ENCODE measurements at regions not wholly inside any gene's neighbourhood (a gene's known extent, or its start where the extent isn't known, plus 50 kb on each side); places are given as distances from the start of the nearest gene placed in this dataset.

DNA sequence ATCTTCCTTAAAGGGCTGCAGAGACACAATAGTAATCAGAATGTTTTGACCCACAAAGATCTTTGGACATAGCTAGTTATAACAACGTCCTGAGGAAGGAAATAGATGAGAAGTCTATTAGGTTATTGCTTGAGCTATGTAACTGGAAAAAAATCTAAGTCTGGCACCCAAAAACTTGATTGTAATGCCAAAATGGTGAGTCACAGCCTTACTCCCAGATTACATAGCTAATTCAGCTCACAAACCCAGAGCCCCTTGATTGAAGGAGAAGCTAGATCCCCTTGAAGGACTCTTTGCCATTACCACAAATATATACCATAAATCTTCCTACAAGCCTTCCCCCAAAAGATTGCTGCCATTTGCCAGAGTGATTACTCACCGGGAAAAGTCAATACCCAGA, 341.8 kb upstream of the KIF2A start:
- DNase-seq (ENCODE audit: low spot score), result no peak

DNA sequence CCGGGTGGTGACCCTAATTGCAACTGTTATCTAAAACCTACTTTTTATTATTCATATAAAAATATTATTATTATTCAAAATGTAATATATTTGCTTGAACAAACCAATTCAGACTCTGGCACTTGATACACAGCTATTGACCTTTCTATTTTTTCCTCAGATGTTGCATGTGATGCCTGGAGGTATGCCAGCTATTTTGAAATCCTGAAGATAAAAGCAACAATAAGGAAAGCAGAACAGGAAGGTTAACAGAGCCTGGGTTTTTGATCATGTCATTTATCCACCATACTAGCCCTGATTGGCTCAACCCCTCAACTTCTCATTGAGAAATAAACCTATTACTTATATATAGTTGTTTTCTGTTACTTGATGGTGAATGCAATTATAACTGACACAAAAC, 340.9 kb upstream of the KIF2A start:
- DNase-seq (ENCODE audit: low spot score), result no peak

DNA sequence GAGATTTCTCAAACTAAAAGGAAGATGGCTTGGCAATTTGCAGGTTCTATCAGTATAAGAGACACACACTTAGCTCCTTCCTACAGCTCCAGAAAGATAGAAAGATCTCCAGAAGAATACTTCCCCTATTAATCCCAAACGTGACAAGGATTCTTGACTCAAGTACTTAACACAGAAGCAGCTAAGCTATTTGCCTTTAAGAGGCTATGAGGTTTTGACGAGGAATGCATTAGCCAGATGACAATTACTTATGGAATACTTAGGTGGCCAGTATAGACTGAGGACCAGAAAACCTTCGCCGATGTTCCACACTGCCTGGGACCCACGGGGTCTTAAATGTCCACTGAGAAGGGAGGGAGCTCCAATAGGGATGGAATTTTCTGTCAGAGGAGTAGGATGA, 340.5 kb upstream of the KIF2A start:
- no peak for DNase-seq (ENCODE audit: low spot score)

DNA sequence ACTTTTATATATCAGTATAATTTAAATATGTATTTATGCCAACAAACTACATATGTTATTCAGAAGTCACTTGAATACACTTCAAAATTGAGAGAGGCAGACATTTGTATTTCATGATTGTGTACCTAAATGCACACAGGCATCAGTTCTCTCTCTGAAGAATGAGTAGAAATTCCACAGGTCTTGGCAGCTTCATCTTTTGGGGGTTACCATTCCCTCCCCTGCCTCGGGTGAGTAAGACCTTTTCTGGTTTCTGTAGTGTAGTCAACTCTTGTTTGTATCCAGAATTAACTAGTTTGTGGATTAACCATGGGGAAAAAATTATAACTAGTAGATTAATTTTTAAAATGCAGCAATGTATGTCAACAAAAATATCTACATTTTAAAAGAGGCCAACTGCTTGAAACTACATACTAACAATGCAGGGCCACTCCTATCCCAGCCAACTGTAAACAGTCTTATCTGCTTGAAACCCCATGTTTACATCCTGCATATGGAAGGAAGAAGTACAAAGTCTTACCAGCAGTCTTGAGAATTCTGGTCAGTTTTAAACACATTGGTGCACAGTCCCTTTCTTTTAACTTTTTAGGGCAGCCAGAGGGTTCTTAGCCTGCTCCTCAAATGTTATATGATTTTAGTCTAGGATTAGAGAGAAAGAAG, 339.6 kb upstream of the KIF2A start:
- DNase-seq (ENCODE audit: low spot score), result no peak

DNA sequence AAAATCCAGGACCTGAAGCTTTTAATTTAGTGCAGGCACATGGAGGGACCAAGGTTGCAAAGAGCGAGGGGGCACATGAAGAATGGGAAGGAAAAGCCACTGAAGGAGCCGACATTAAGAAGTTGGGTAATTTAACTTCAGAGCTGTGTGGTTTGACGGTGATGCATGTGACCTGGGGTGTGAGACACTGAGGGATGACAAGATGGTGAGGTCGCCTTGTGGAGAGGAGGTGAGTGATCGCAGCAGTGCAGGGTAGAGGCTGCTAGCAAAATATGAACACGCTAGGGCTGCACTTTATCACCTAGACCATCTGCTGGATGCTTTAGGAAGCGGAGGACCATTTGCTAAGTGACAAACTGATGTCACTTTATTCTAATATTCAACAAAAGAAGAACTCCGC, 339.0 kb upstream of the KIF2A start:
- DNase-seq (ENCODE audit: low spot score), result no peak

DNA sequence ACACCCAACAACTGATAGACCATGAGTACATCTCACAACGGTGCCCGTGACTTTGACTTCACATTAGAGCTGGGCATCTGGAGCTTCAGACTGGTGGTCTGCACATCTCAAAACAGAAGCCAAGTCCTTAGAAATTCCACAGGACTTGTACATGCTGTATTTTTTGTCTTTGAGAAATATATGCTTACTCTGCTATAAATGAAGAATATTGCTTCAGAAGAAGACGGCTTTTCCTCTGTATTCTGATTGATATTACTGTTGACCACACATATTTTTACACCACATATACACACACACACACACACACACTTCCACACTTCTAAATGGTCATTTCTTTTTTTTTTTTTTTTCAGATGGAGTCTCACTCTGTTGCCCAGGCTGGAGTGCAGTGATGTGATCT, 338.3 kb upstream of the KIF2A start:
- no peak for DNase-seq (ENCODE audit: low spot score)

DNA sequence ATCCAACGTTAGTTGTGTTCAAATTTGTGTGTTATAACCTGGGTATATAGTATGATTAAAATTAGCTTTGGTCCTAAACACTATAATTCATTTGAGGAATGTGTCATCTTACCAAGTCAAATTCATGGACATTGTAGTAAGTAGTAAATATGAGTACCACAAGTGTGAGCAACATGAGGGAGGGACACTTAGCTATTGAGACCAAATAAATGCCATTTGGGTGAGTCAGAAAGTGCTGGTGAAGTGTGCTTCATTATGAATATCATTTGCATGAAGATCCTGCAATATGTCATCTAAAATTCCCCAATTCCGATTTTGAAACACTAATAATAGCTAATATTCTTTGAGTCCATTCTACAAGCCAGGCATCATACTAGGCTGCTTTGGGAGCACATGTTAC, 336.7 kb upstream of the KIF2A start:
- DNase-seq (ENCODE audit: low spot score), result no peak

DNA sequence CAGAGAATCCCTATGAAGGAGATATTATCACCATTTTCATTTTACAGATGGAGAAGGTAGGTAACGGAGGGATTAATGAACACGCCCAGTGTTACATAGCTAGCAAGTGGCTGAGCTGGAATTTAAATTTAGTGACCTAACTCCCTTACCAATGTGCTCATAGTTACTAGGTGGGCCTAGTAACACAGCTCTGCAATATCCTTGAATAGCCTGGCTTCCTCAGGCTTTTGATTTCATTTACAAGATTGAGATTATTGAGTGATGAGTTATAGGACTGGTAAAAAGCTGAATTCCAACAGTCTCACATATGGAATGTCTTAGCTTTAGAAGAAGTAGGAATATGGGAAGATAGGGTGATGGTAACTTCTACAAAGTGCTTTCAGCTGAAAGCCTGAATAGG, 336.3 kb upstream of the KIF2A start:
- no peak for DNase-seq (ENCODE audit: low spot score)

DNA sequence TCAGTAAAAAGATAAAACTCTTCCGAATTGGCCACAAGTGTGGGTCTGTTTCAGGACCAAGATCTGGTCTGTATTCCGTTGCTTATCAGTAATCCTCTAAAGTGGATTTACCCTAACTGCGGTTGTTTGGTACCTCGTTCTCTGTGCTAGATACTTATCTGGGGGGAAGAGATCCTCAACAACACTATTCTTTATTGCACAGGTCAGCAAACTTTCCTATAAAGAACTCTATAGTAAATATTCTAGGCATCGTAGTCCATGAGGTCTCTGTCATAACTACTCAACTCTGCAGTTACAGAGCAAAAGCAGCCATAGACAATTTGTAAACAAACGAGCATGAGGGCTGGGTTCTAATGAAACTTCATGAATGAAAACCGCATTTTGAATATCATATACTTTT, 335.8 kb upstream of the KIF2A start:
- DNase-seq (ENCODE audit: low spot score), result no peak

DNA sequence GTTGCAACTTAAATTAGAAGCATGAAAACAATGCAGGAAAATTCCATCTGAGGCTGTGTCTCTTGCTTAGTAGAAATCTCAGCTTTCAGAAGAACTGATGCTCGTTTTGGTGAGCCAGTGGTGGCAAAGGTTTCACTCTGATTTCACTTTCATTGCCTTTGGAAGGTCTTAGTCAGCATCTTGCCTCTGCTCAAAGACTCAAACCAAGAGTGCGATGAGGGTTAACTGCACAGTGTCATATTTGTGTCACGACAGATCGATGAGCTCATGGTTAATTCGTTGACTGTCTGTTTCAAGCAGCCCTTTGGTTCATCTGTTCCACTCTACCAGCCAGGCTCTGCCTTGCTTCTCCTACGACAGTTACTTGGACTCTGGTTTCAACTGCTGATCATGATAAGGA, 331.3 kb upstream of the KIF2A start:
- no peak for DNase-seq (ENCODE audit: low spot score)

DNA sequence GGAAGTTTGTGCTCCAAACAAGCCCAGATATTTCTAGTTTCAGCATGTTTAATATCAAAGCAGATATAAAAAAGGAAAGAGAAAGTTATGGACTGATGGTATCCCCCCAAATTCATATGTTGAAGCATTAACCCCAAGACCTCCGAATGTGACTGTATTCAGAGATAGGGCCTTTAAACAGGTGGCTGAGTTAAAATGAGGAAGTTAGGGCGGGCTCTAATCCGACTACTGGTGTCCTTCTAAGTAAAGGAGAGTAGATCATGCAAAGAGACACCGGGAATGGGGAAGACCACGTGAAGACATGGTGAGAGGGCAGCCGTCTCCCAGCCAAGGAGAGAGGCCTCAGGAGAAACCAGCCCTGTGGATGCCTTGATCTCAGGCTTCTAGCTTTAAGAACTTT, 324.1 kb upstream of the KIF2A start:
- no peak for DNase-seq (ENCODE audit: low spot score)

DNA sequence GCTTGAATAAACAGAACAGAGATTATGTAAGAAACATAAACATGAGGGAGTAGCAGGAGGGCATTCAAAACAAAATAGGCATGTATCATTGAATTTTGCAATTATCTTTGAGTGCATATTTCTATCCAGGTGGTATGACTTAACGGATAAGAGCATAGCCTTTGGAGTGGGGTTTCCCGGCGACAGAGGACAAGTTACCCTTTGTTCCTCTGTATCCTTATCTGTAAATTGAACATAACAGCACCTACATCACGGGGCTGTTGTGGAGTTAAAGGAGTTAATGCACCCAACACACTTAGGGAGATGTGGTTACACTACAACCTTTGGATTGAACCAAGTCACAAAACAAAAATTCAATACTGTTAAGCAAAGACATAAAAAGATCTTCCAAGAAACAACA, 314.6 kb upstream of the KIF2A start:
- DNase-seq (ENCODE audit: low spot score), result no peak

DNA sequence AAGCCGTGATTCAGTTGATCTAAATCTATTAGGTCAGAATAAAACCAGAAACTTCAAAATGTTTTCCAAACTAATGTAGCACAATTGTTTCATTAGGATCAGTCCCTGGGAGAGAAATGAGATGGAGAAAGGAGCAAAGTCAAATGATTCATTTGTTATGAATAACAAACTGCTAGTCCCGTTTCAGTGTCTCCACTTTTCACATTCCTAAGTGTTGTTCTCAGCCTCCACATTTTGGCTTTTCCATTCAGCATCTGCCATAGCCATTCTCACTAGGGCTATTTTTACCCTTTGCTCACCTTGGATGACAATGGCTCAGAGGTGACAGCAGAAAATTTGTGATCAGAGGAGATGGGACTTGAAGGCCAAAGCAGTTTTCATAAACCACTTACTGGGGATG, 314.1 kb upstream of the KIF2A start:
- no peak for DNase-seq (ENCODE audit: low spot score)

DNA sequence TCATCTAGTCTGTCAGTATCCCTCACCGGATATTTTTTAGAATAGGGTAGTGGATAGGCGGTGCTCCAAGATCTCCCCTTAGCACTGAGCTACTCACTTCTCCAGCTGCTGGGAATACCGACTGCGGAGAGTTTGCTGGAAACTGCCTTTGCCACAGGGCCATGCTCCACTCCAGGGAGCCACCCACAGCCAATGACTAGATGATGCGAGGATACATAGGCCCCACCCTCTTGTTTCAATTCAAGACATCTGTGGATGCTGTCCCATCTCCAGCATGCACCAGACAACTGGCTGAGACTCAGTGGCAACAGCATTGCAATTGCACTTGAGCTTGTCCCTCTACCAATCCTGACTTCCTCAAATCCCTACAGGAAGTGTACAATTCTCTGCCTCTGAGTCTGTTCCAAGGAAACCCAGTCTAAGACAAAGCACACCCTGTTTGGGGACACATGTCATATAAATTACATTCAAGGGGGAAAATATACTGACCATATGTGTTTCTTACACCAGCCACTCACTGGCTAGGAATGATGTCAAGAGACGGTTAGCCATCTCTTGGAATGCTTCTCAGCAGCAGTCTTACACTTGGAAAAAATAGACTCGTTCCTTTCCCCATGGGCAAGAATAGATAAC, 312.6 kb upstream of the KIF2A start:
- no peak for DNase-seq (ENCODE audit: low spot score)

DNA sequence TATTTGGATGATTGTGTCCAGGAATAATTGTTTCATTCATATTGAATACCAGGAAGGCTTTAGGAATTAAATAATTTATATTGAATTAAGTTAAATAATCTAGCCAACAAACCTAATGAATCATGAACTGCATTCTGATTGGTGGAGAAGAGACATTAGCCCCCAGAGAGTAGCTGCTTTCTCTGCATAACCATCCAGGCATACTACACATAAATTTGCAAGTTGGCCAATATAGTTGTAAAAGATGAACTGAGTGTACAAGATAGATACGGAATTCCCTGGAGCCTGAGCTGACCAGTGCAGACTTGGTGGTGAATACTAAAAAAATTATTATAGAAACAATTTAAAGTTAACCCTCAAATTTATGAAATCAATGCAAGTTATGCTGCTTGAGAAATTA, 311.8 kb upstream of the KIF2A start:
- DNase-seq (ENCODE audit: low spot score), result no peak

DNA sequence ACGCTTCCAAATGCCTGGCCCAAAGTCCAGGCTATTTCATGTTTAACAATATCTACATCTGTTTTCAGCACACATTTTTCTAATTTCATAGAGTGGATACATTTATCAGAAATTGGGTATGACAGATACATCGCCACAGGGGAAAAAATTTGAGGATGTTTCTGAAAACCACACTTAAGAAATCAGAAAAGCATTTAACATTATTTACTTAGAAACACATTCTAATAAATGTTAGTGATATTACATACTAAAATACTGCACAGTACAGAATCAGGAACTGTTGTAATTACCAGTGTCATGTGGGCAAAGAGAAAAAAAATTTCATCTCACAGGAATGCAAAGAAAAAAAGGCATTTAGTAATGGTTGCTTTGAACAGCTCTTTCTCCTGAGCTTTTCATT, 310.5 kb upstream of the KIF2A start:
- no peak for DNase-seq (ENCODE audit: low spot score)

DNA sequence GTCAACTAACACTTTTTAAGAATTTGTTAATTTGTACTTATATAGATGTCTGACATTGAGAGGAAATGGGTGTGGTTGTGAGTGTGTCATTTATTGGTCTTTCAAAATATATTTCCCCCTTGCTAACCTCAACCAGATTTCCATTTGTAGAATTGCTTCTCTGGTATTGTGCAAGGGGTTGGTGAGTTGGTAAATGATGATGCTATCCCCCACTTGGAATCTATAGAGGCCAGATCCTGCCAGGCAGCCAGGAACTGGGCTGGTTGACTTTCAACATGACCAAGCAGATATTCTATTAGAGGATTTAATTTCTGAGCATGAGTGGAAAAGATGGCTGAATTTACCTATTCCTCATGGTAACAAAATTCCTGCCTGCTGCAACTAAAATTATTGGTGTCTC, 306.6 kb upstream of the KIF2A start:
- no peak for DNase-seq (ENCODE audit: low spot score)

DNA sequence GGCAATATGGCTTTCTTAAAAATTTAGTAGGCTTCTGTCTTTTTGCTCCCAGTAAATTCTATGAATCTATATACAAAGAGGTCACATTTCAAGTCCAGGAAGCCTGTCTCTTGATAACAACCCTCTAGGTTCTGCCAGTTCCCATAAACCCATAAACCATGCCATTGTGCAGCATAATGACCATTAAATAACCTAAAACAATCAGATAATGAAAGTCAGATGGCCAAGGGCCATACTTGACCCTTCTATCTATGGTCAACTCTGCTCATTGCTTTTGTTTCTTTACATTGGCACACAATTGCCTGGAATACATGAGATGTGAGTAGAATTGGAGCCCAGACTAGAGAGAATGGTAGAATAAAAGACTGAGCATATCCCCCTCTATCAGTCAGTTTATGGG, 305.4 kb upstream of the KIF2A start:
- DNase-seq (ENCODE audit: low spot score), result no peak

DNA sequence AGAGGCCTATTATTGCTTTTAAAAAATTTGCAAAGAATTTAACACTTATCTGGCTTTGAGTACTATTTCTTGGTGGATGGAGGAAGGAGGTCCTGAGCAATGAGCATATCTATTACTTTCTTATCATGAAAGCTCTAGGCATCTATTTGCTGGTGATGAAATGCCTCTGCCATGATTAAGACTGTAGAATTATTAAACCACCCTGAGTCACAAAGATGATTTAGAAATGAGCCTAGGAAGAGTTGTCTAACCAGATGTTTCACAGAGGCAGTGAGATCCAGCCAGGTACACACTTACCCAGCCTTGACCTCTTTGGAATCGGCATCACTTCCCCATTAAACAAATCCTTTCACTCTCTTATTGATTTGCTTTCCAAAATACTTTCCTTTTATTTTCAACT, 304.4 kb upstream of the KIF2A start:
- no peak for DNase-seq (ENCODE audit: low spot score)

DNA sequence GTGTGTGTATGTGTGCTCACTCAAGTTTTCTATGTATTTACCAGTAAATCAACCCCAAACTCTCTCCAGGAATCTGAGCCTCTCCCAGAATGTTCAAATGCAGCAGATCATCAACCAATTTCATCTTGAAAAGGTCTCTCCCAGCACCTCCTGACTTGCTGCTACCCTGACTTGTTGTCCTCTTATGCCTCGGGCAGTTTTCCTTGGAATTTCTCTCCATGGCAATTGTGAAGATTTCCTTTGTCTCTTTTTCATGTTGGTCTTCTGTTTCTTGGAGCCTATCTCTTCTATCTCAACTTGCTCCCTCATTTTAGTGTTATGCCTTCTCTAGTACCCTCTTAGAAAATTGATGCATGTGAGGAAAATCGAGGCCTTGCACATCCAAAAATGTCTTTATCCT, 303.6 kb upstream of the KIF2A start:
- no peak for DNase-seq (ENCODE audit: low spot score)

DNA sequence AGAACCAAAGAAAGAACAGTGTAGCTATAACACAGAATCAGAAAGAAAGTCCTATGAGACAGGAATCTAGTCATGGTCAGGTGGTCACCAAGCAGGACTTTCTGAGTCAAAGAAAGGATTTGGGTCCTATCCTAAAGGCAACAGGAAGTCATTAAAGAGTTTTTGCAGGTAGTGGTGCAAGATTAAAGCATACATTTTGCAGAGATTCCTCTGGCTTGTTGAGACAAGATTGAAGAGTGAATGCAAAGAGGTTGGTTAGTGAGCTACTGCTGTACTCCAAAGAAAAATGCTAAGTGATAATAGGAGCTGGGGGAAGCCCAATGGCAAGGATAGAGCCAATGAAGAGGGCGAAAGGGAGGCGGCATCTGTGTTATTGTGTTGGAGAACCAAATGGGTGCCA, 300.5 kb upstream of the KIF2A start:
- DNase-seq (ENCODE audit: low spot score), result no peak

DNA sequence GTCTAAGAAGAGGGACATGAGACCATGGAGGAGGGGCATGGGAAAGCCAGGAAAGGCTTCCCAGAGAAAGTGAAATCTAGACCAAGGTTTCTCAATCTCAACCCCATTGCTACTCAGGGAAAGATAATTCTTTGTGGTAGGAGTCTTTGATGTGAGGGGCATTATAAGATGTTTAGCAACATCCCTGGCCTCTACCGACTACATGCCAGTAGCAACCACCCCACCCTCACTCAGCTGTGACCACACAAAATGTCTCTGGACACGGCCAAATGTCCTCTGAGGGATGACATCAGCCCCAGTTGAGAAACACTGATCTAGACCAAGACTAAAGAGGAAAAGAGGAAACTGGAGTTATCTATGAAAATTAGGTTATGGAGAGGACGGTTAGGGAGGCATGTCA, 298.5 kb upstream of the KIF2A start:
- DNase-seq (ENCODE audit: low spot score), result no peak

DNA sequence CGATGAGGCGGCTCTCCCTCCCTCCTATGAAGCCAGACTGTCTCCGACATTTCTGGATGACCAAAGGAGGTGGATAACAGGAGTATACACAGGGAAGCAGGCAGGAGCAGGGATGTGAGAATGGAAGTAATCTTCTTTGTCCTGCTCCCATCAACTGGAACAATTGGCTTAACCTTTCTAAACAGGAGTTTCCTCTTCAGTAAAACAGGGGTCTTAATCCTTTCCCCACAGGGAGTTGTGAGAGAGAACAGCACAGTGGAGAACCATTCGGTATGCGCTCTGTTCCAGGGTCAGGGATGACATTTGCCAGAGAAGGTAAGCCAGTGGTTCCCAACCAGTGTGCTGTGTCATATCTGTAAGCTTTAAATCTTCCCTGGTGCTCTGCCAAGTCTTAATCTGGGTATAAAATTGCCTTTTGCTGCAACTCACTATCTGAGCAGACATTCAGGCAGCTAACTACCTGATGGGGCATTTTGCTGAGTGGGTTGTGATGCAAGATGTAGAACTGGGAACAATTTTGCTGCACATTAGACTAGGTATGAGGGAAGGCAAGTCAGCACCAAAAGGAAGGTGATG, 294.8 kb upstream of the KIF2A start:
- no peak for DNase-seq (ENCODE audit: low spot score)

DNA sequence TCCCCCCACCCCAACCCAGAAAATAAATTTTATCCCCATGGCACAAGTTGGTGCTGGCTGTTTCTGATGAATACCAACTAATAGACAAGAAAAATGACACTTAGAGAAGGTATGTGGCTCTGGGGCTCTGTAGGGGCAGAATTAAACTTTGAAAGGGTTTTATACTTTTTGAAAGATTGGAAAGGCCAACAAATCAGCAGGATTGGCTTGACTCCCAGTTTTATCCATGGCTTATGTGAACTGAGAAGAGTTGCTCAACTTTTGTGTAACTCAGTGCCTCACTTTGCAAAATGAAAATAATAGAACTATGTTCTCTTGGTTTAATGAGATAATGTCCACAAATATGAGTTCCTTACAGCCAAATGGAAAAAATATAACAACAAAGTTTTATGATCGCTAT, 288.9 kb upstream of the KIF2A start:
- DNase-seq (ENCODE audit: low spot score), result no peak
